DOHH2 (cell line): ENCODE measurements at regions not wholly inside any gene's neighbourhood (a gene's known extent, or its start where the extent isn't known, plus 50 kb on each side); places are given as distances from the start of the nearest gene placed in this dataset.
"Not testable (repeated sequence)": the region's sequence is repeated elsewhere in the genome, so short reads cannot be mapped to it uniquely, and the experiment has no call there.

Experiments
- H3F3A ChIP-seq: fragments of 200-600 bp; sonication (generic), shearing (Covaris generic); 2 replicates; pipeline ENCODE4 v1.6.0; 2016; ENCODE audit warnings: antibody characterized with exemption, mild to moderate bottlenecking; ENCODE audit not compliant: control insufficient read depth, insufficient read depth
- H3K27ac ChIP-seq: fragments of 200-600 bp; sonication (generic); 2 replicates; pipeline ENCODE4 v1.5.1; 2014; ENCODE audit warnings: low read depth, mild to moderate bottlenecking, low read length, moderate library complexity
- H3K27me3 ChIP-seq: fragments of 200-600 bp; sonication (generic); 2 replicates; pipeline ENCODE4 v1.6.1; 2014; ENCODE audit warnings: mild to moderate bottlenecking, low read length, mixed read lengths; ENCODE audit not compliant: control insufficient read depth
- H3K36me3 ChIP-seq: fragments of 200-600 bp; sonication (generic); 2 replicates; pipeline ENCODE4 v1.6.1; 2014; ENCODE audit warnings: mild to moderate bottlenecking, low read length, moderate library complexity, mixed read lengths; ENCODE audit not compliant: control insufficient read depth
- H3K4me1 ChIP-seq: fragments of 200-600 bp; sonication (generic); 2 replicates; pipeline ENCODE4 v1.6.1; 2014; ENCODE audit warnings: mild to moderate bottlenecking, low read length, mixed read lengths; ENCODE audit not compliant: control insufficient read depth
- H3K4me2 ChIP-seq: fragments of 200-600 bp; sonication (generic); 2 replicates; pipeline ENCODE4 v1.6.0; 2014; ENCODE audit warnings: mild to moderate bottlenecking, low read length, moderate library complexity
- H3K4me3 ChIP-seq: fragments of 200-600 bp; sonication (generic); 2 replicates; pipeline ENCODE4 v1.5.1; 2014; ENCODE audit warnings: mild to moderate bottlenecking, low read length, mixed read lengths
- H3K79me2 ChIP-seq: fragments of 200-600 bp; sonication (generic); 2 replicates; pipeline ENCODE4 v1.6.1; 2014; ENCODE audit warnings: mild to moderate bottlenecking, low read length, mixed read lengths; ENCODE audit not compliant: control insufficient read depth
- H3K9me2 ChIP-seq: fragments of 200-600 bp; sonication (generic); replicated peaks from 2 replicates; pipeline ENCODE4 v1.6.1; 2014; ENCODE audit warnings: mild to moderate bottlenecking, low read length, mixed read lengths; ENCODE audit not compliant: control insufficient read depth
- H3K9me3 ChIP-seq: fragments of 200-600 bp; sonication (generic); 2 replicates; pipeline ENCODE4 v1.6.1; 2014; ENCODE audit warnings: antibody characterized with exemption, low read length, mixed read lengths; ENCODE audit not compliant: control insufficient read depth, insufficient read depth
- H4K20me1 ChIP-seq: fragments of 200-600 bp; sonication (generic); 2 replicates; pipeline ENCODE4 v1.6.0; 2014; ENCODE audit warnings: low read depth, mild to moderate bottlenecking, antibody characterized with exemption, low read length, moderate library complexity; ENCODE audit not compliant: control insufficient read depth, insufficient read depth
- CTCF ChIP-seq: fragments of 200-600 bp; sonication (generic); IDR thresholded peaks from one replicate; pipeline ENCODE4 v1.5.1; 2014; ENCODE audit warnings: antibody characterized with exemption, mild to moderate bottlenecking, low read depth, low read length; ENCODE audit not compliant: poor library complexity, severe bottlenecking
- EZH2phosphoT487 ChIP-seq: fragments of 200-600 bp; sonication (generic); IDR thresholded peaks from 2 replicates; pipeline ENCODE4 v1.6.1; 2017; ENCODE audit warnings: borderline replicate concordance, mild to moderate bottlenecking, antibody characterized with exemption, low read length, moderate library complexity, mixed read lengths

DNA sequence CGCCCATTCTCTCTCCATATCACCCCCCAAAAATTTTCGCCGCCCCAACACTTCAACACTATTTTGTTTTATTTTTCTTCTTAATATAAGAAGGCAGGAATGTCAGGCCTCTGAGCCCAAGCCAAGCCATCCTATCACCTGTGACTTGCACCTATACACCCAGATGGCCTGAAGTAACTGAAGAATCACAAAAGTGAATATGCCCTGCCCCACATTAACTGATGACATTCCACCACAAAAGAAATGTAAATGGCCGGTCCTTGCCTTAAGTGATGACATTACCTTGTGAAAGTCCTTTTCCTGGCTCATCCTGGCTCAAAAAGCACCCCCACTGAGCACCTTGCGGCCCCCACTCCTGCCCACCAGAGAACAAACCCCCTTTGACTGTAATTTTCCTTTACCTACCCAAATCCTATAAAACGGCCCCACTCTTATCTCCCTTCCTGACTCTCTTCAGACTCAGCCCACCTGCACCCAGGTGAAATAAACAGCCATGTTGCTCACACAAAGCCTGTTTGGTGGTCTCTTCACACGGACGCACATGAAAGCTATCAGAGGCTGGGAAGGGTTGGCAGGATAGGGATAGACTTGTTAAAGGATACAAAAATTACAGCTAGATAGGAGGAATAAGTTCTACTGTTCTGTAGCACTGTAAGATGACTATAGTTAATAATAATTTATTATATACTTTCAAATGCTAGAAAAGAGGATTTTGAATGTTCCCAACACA is 130.9 kb upstream of the PALMD start:
- not testable (repeated sequence) for H3K4me3 ChIP-seq, H3K9me2 ChIP-seq, H3F3A ChIP-seq, H3K9me3 ChIP-seq, H3K27me3 ChIP-seq, H3K4me1 ChIP-seq, H4K20me1 ChIP-seq, H3K4me2 ChIP-seq, H3K79me2 ChIP-seq, H3K27ac ChIP-seq, H3K36me3 ChIP-seq

GRCh38 chr1:99516141-99516540 is 129.8 kb upstream of the PALMD start:
- Histone ChIP-seq H3K36me3 (no peaks in the 10 kb centered on the region), H3K4me2 (no peak overlapping the region), H3K27ac (no peak overlapping the region), H4K20me1 (no peaks in the 10 kb centered on the region), H3F3A (no peaks in the 10 kb centered on the region), H3K9me2 (no peaks in the 10 kb centered on the region), H3K79me2 (no peaks in the 10 kb centered on the region), H3K9me3 (no peaks in the 10 kb centered on the region), H3K4me3 (no peak overlapping the region), H3K27me3 (no peaks in the 10 kb centered on the region), H3K4me1 (no peaks in the 10 kb centered on the region)
- TF ChIP-seq EZH2phosphoT487 (no peak), CTCF (no peak)

- no peaks in the 10 kb centered on the region for H3K79me2 ChIP-seq
- no peaks in the 10 kb centered on the region for H3K4me1 ChIP-seq
- no peak overlapping the region for H3K4me2 ChIP-seq
- H3K9me2 ChIP-seq: no peaks in the 10 kb centered on the region
- H3K27ac ChIP-seq: no peak overlapping the region
- H3K4me3 ChIP-seq: no peak overlapping the region
- no peaks in the 10 kb centered on the region for H4K20me1 ChIP-seq
- no peaks in the 10 kb centered on the region for H3F3A ChIP-seq
- no peaks in the 10 kb centered on the region for H3K36me3 ChIP-seq
- no peak for TF ChIP-seq EZH2phosphoT487
- no peak for TF ChIP-seq CTCF
- H3K27me3 ChIP-seq: no peaks in the 10 kb centered on the region; the same call in 1 of the 2 replicates
- no peaks in the 10 kb centered on the region for H3K9me3 ChIP-seq
Measured at GRCh38 chr1:99520121-99520520, 125.8 kb upstream of the PALMD start.

GRCh38 chr1:99525331-99525730 is 120.6 kb upstream of the PALMD start:
- no peaks in the 10 kb centered on the region; the same call in 1 of the 2 replicates for H3K27me3 ChIP-seq
- H3K9me2 ChIP-seq: no peaks in the 10 kb centered on the region
- no peaks in the 10 kb centered on the region for H4K20me1 ChIP-seq
- no peaks in the 10 kb centered on the region for H3F3A ChIP-seq
- H3K27ac ChIP-seq: no peak overlapping the region
- H3K4me1 ChIP-seq: no peaks in the 10 kb centered on the region
- H3K4me3 ChIP-seq: no peak overlapping the region
- H3K79me2 ChIP-seq: no peaks in the 10 kb centered on the region
- no peaks in the 10 kb centered on the region for H3K9me3 ChIP-seq
- H3K36me3 ChIP-seq: no peaks in the 10 kb centered on the region
- H3K4me2 ChIP-seq: no peak overlapping the region
- TF ChIP-seq CTCF: no peak
- TF ChIP-seq EZH2phosphoT487: no peak
